H9 (cell line): ENCODE measurements at regions not wholly inside any gene's neighbourhood (a gene's known extent, or its start where the extent isn't known, plus 50 kb on each side); places are given as distances from the start of the nearest gene placed in this dataset.

Experiments
- DNase-seq: peaks from one replicate; pipeline ENCODE4 v3.0.0-alpha.2; 2017
- H2AFZ ChIP-seq: one replicate; pipeline ENCODE4 v1.6.1; 2013; ENCODE audit warnings: mild to moderate bottlenecking, low read length, control low read depth, moderate library complexity
- H2AK5ac ChIP-seq: 2 replicates; pipeline ENCODE4 v1.6.1; 2013; ENCODE audit warnings: low read length, control low read depth, mixed read lengths; ENCODE audit not compliant: insufficient read length
- H2BK120ac ChIP-seq: one replicate; pipeline ENCODE4 v1.6.1; 2013; ENCODE audit warnings: low read depth, mild to moderate bottlenecking, low read length, control low read depth, inconsistent platforms; ENCODE audit not compliant: poor library complexity, severe bottlenecking
- H2BK12ac ChIP-seq: 2 replicates; pipeline ENCODE4 v1.6.1; 2013; ENCODE audit warnings: low read length, control low read depth, mixed read lengths, low read depth; ENCODE audit not compliant: insufficient read length
- H2BK15ac ChIP-seq: 2 replicates; pipeline ENCODE4 v1.6.1; 2013; ENCODE audit warnings: low read depth, low read length, control low read depth
- H2BK20ac ChIP-seq: one replicate; pipeline ENCODE4 v1.6.1; 2013; ENCODE audit warnings: low read depth, mild to moderate bottlenecking, low read length, control low read depth, inconsistent platforms; ENCODE audit not compliant: poor library complexity, severe bottlenecking
- H2BK5ac ChIP-seq: 2 replicates; pipeline ENCODE4 v1.6.1; 2013; ENCODE audit warnings: low read length, control low read depth, mixed read lengths; ENCODE audit not compliant: insufficient read length
- H3K14ac ChIP-seq: 2 replicates; pipeline ENCODE4 v1.6.1; 2013; ENCODE audit warnings: low read length, control low read depth; ENCODE audit not compliant: insufficient read depth
- H3K18ac ChIP-seq: 2 replicates; pipeline ENCODE4 v1.6.1; 2013; ENCODE audit warnings: low read depth, mild to moderate bottlenecking, mixed read lengths, low read length, control low read depth; ENCODE audit not compliant: insufficient read length
- H3K23ac ChIP-seq: 2 replicates; pipeline ENCODE4 v1.6.1; 2013; ENCODE audit warnings: low read length, control low read depth, mixed read lengths, low read depth; ENCODE audit not compliant: insufficient read length
- H3K23me2 ChIP-seq: 2 replicates; pipeline ENCODE4 v1.6.1; 2013; ENCODE audit warnings: low read depth, mild to moderate bottlenecking, mixed read lengths, low read length, control low read depth; ENCODE audit not compliant: insufficient read length, poor library complexity, severe bottlenecking
- H3K27ac ChIP-seq: 2 replicates; pipeline ENCODE4 v1.5.1; 2013; ENCODE audit warnings: low read length, control low read depth, mixed read lengths, low read depth; ENCODE audit not compliant: insufficient read length
- H3K27me3 ChIP-seq: 2 replicates; pipeline ENCODE4 v1.6.1; 2013; ENCODE audit warnings: low read length, control low read depth, inconsistent platforms; ENCODE audit not compliant: insufficient read depth
- H3K4ac ChIP-seq: 2 replicates; pipeline ENCODE4 v1.6.1; 2013; ENCODE audit warnings: low read depth, mild to moderate bottlenecking, control low read depth, inconsistent platforms, low read length, moderate library complexity
- H3K4me1 ChIP-seq: 2 replicates; pipeline ENCODE4 v1.6.1; 2013; ENCODE audit warnings: low read length, control low read depth, inconsistent platforms; ENCODE audit not compliant: insufficient read depth
- H3K4me2 ChIP-seq: 2 replicates; pipeline ENCODE4 v1.6.1; 2013; ENCODE audit warnings: low read length, control low read depth, mixed read lengths; ENCODE audit not compliant: insufficient read length, insufficient read depth
- H3K56ac ChIP-seq: 2 replicates; pipeline ENCODE4 v1.6.1; 2013; ENCODE audit warnings: low read depth, mild to moderate bottlenecking, mixed read lengths, low read length, control low read depth; ENCODE audit not compliant: insufficient read length
- H3K79me1 ChIP-seq: 2 replicates; pipeline ENCODE4 v1.6.1; 2013; ENCODE audit warnings: low read depth, mild to moderate bottlenecking, moderate library complexity, low read length, control low read depth, inconsistent platforms; ENCODE audit not compliant: insufficient read depth, poor library complexity, severe bottlenecking
- H3K79me2 ChIP-seq: 2 replicates; pipeline ENCODE4 v1.6.1; 2013; ENCODE audit warnings: low read length, control low read depth, inconsistent platforms; ENCODE audit not compliant: insufficient read depth
- H3K9ac ChIP-seq: 2 replicates; pipeline ENCODE4 v1.6.1; 2013; ENCODE audit warnings: low read length, control low read depth, mixed read lengths; ENCODE audit not compliant: insufficient read length; ENCODE audit errors: extremely low read depth
- H3K9me3 ChIP-seq: one replicate; pipeline ENCODE4 v1.6.1; 2013; ENCODE audit warnings: low read depth, low read length, inconsistent platforms; ENCODE audit not compliant: control insufficient read depth
- H3T11ph ChIP-seq: one replicate; pipeline ENCODE4 v1.6.1; 2013; ENCODE audit warnings: mild to moderate bottlenecking, low read length, control low read depth, inconsistent platforms
- H4K20me1 ChIP-seq: one replicate; pipeline ENCODE4 v1.6.1; 2013; ENCODE audit not compliant: control insufficient read depth, insufficient read length, insufficient read depth
- H4K5ac ChIP-seq: 2 replicates; pipeline ENCODE4 v1.6.1; 2013; ENCODE audit warnings: low read depth, mild to moderate bottlenecking, mixed read lengths, low read length, control low read depth; ENCODE audit not compliant: insufficient read length
- H4K8ac ChIP-seq: replicated peaks from 2 replicates; pipeline ENCODE4 v1.6.1; 2013; ENCODE audit warnings: low read length, control low read depth, mixed read lengths, low read depth; ENCODE audit not compliant: insufficient read length
- H4K91ac ChIP-seq: 2 replicates; pipeline ENCODE4 v1.6.1; 2013; ENCODE audit warnings: low read depth, mild to moderate bottlenecking, moderate library complexity, mixed read lengths, low read length, control low read depth; ENCODE audit not compliant: insufficient read length
- H3K27ac Mint-ChIP-seq, 3 experiments: 2 replicates in 2 of 3; 3 replicates in 1 of 3; pipeline ENCODE4 v1.8.0; 2020 to 2021; ENCODE audit warnings: mixed read lengths in 3 of 3, mild to moderate bottlenecking in 1 of 3, moderate library complexity in 1 of 3
- H3K27me3 Mint-ChIP-seq: 2 replicates; pipeline ENCODE4 v1.8.0; 2021; ENCODE audit warnings: low read depth, mild to moderate bottlenecking, moderate library complexity, mixed read lengths
- H3K36me3 Mint-ChIP-seq, 3 experiments: 2 replicates in 2 of 3; 3 replicates in 1 of 3; pipeline ENCODE4 v1.8.0; 2020 to 2021; ENCODE audit warnings: low read depth in 3 of 3, mixed read lengths in 3 of 3; ENCODE audit not compliant: insufficient read depth in 1 of 3
- H3K4me1 Mint-ChIP-seq, 2 experiments: 2 replicates each; pipeline ENCODE4 v1.8.0; 2020; ENCODE audit warnings: mixed read lengths in 2 of 2
- H3K4me3 Mint-ChIP-seq, 2 experiments: 2 replicates in 1 of 2; 3 replicates in 1 of 2; pipeline ENCODE4 v1.8.0; 2020 to 2021; ENCODE audit warnings: mild to moderate bottlenecking in 2 of 2, mixed read lengths in 2 of 2, moderate library complexity in 1 of 2
- H3K9me3 Mint-ChIP-seq, 2 experiments: 2 replicates in 1 of 2; 3 replicates in 1 of 2; pipeline ENCODE4 v1.8.0; 2020; ENCODE audit warnings: mild to moderate bottlenecking in 2 of 2, mixed read lengths in 2 of 2, moderate library complexity in 1 of 2
- CTCF ChIP-seq: fragments of 200-600 bp; sonication (generic); conservative IDR thresholded peaks from 3 replicates; pipeline ENCODE4 v1.8.0; 2021; ENCODE audit warnings: antibody characterized with exemption, mild to moderate bottlenecking
- WGBS: extraction: QIAGEN DNeasy Blood & Tissue Kit; methylation state at CpG from one replicate; pipeline ENCODE4 v1.1.7; 2013; ENCODE audit warnings: missing lambda C conversion rate, low lambda C conversion rate, mixed read lengths; ENCODE audit not compliant: insufficient read length; ENCODE audit errors: extremely low coverage; 5-methylcytosine and 5-hydroxymethylcytosine counted together

- Histone ChIP-seq H2BK20ac (no peak overlapping the region), H3K23me2 (no peaks in the 10 kb centered on the region), H3K79me1 (no peaks in the 10 kb centered on the region), H3K14ac (no peak overlapping the region), H3K27ac (no peak overlapping the region), H3K27me3 (no peaks in the 10 kb centered on the region), H4K8ac (no peak overlapping the region), H2BK15ac (no peak overlapping the region), H2AK5ac (no peak overlapping the region), H3K4me1 (no peaks in the 10 kb centered on the region), H4K5ac (no peak overlapping the region), H2BK5ac (no peak overlapping the region), H3K56ac (no peak overlapping the region), H4K20me1 (no peaks in the 10 kb centered on the region), H3K9ac (no peak overlapping the region), H2BK120ac (no peak overlapping the region), H2BK12ac (no peak overlapping the region), H3K23ac (no peak overlapping the region), H2AFZ (no peak overlapping the region), H3K79me2 (no peaks in the 10 kb centered on the region), H3K4me2 (no peak overlapping the region), H3K4ac (no peak overlapping the region), H3T11ph (no peak overlapping the region), H3K9me3 (no peaks in the 10 kb centered on the region), H3K18ac (no peak overlapping the region), H4K91ac (no peak overlapping the region)
- no peaks in the 10 kb centered on the region for H3K27me3 Mint-ChIP-seq
- DNase-seq, result no peak
- H3K27ac Mint-ChIP-seq, result no peak overlapping the region
- no peak for TF ChIP-seq CTCF
- H3K9me3 Mint-ChIP-seq, result no peaks in the 10 kb centered on the region
- H3K36me3 Mint-ChIP-seq, result no peaks in the 10 kb centered on the region
- no CpG with 5 or more reads among the region's 1 CpG for WGBS
- H3K4me3 Mint-ChIP-seq, result no peak overlapping the region
- no peaks in the 10 kb centered on the region for H3K4me1 Mint-ChIP-seq
Observed at GRCh38 chr7:119964788-119965542, 308.0 kb upstream of the KCND2 start.
